Activated CD8-positive, alpha-beta T cell treated with anti-CD3 and anti-CD28 coated beads for 36 hours (primary cell): ENCODE measurements at regions not wholly inside any gene's neighbourhood (a gene's known extent, or its start where the extent isn't known, plus 50 kb on each side); places are given as distances from the start of the nearest gene placed in this dataset.

Source experiments
- ATAC-seq: fragments of 200-7000 bp; cut with Tn5 transposase; one replicate; pipeline ENCODE4 v1.10.0; 2021; ENCODE audit warnings: mild to moderate bottlenecking, moderate library complexity
- CTCF ChIA-PET: fragments of 350-600 bp; sonication (Branson Sonifier 250); formaldehyde crosslinking; loops from one replicate; lab custom pipeline; 2021; ENCODE audit warnings: antibody characterized with exemption; lab: Charles Lee
- POLR2A ChIA-PET: fragments of 350-600 bp; sonication (Branson Sonifier 250); formaldehyde crosslinking; loops from one replicate; lab custom pipeline; 2021; ENCODE audit warnings: antibody characterized with exemption; lab: Charles Lee
- DNase-seq: peaks from one replicate; pipeline ENCODE4 v3.0.0-alpha.2; 2020
- H3K27ac Mint-ChIP-seq: one replicate; pipeline ENCODE4 v1.8.0; 2021; ENCODE audit warnings: mild to moderate bottlenecking, mixed read lengths
- H3K27me3 Mint-ChIP-seq: one replicate; pipeline ENCODE4 v1.8.0; 2021; ENCODE audit warnings: mixed read lengths
- H3K36me3 Mint-ChIP-seq: one replicate; pipeline ENCODE4 v1.8.0; 2021; ENCODE audit warnings: low read depth, mixed read lengths
- H3K4me1 Mint-ChIP-seq: one replicate; pipeline ENCODE4 v1.8.0; 2021; ENCODE audit warnings: low read depth, mixed read lengths
- H3K4me3 Mint-ChIP-seq: one replicate; pipeline ENCODE4 v1.8.0; 2021; ENCODE audit warnings: mild to moderate bottlenecking, moderate library complexity, mixed read lengths
- H3K9me3 Mint-ChIP-seq: one replicate; pipeline ENCODE4 v1.8.0; 2021; ENCODE audit warnings: mixed read lengths
- CTCF ChIP-seq: fragments of 200-600 bp; IDR thresholded peaks from one replicate; pipeline ENCODE4 v1.8.0; 2022; ENCODE audit warnings: antibody characterized with exemption, mild to moderate bottlenecking
- intact Hi-C: fragments of 100-400 bp; cut with micrococcal nuclease; formaldehyde crosslinking; loops from one replicate; pipeline ENCODE4 v1.10.0; 2022

GRCh38 chr4:62899646-62900364 lies 1509.4 kb downstream of the TECRL start:
- no peak for DNase-seq

GRCh38 chr4:62898115-62898514 lies 1511.1 kb downstream of the TECRL start:
- ATAC-seq (no peak), DNase-seq (no peak)
- POLR2A ChIA-PET, result no interaction called here
- H3K9me3 Mint-ChIP-seq, result peaks cover 12% of the 10 kb centered on the region
- no peaks in the 10 kb centered on the region for H3K4me1 Mint-ChIP-seq
- H3K27me3 Mint-ChIP-seq, result no peaks in the 10 kb centered on the region
- no peak for TF ChIP-seq CTCF
- H3K36me3 Mint-ChIP-seq, result no peaks in the 10 kb centered on the region
- H3K27ac Mint-ChIP-seq, result no peak overlapping the region
- H3K4me3 Mint-ChIP-seq, result no peak overlapping the region
- CTCF ChIA-PET, result no interaction called here
- intact Hi-C loops, result no loop called here

More at GRCh38 chr4:62899646-62900364, 1509.4 kb downstream of the TECRL start:
- ChIA-PET CTCF (no interaction called here), POLR2A (no interaction called here)
- no peak for TF ChIP-seq CTCF
- intact Hi-C loops, result no loop called here
- Mint-ChIP-seq H3K9me3 (peaks cover 12% of the 10 kb centered on the region), H3K4me3 (no peak overlapping the region), H3K27ac (no peak overlapping the region), H3K4me1 (no peaks in the 10 kb centered on the region), H3K36me3 (no peaks in the 10 kb centered on the region), H3K27me3 (no peaks in the 10 kb centered on the region)
- ATAC-seq, result no peak

- TF ChIP-seq CTCF, result no peak
- ATAC-seq, result no peak
- H3K27ac Mint-ChIP-seq, result no peak overlapping the region
Measured at GRCh38 chr4:62896721-62897120, 1512.5 kb downstream of the TECRL start.

GRCh38 chr4:62881901-62882300 lies 1527.3 kb downstream of the TECRL start:
- Mint-ChIP-seq H3K9me3 (peaks cover 7% of the 10 kb centered on the region), H3K27ac (no peak overlapping the region), H3K27me3 (no peaks in the 10 kb centered on the region), H3K36me3 (no peaks in the 10 kb centered on the region), H3K4me1 (no peaks in the 10 kb centered on the region), H3K4me3 (no peak overlapping the region)
- CTCF ChIA-PET, result no interaction called here
- intact Hi-C loops, result no loop called here
- ATAC-seq, result no peak
- POLR2A ChIA-PET, result no interaction called here
- DNase-seq, result no peak
- no peak for TF ChIP-seq CTCF

More at GRCh38 chr4:62896721-62897120, 1512.5 kb downstream of the TECRL start:
- no peaks in the 10 kb centered on the region for H3K36me3 Mint-ChIP-seq
- CTCF ChIA-PET, result no interaction called here
- no peaks in the 10 kb centered on the region for H3K27me3 Mint-ChIP-seq
- no peak overlapping the region for H3K4me3 Mint-ChIP-seq
- POLR2A ChIA-PET, result no interaction called here
- H3K4me1 Mint-ChIP-seq, result no peaks in the 10 kb centered on the region
- H3K9me3 Mint-ChIP-seq, result peaks cover 6% of the 10 kb centered on the region
- intact Hi-C loops, result no loop called here
- DNase-seq, result no peak

- H3K9me3 Mint-ChIP-seq, result peaks cover 10% of the 10 kb centered on the region
- no peaks in the 10 kb centered on the region for H3K27me3 Mint-ChIP-seq
Measured at GRCh38 chr4:62881210-62881609, 1528.0 kb downstream of the TECRL start.

More at GRCh38 chr4:62881210-62881609, 1528.0 kb downstream of the TECRL start:
- intact Hi-C loops, result no loop called here
- Mint-ChIP-seq H3K4me1 (no peaks in the 10 kb centered on the region), H3K4me3 (no peak overlapping the region), H3K36me3 (no peaks in the 10 kb centered on the region), H3K27ac (no peak overlapping the region)
- no peak for ATAC-seq
- DNase-seq, result no peak
- ChIA-PET POLR2A (no interaction called here), CTCF (no interaction called here)
- TF ChIP-seq CTCF, result no peak
